GM20431 (cell line): ENCODE measurements at regions not wholly inside any gene's neighbourhood (a gene's known extent, or its start where the extent isn't known, plus 50 kb on each side); places are given as distances from the start of the nearest gene placed in this dataset.
"Not testable (repeated sequence)": the region's sequence is repeated elsewhere in the genome, so short reads cannot be mapped to it uniquely, and the experiment has no call there.

Experiments
- in situ Hi-C: fragments of 300-500 bp; cut with MseI, MboI; formaldehyde crosslinking; loops from one replicate; pipeline ENCODE4 v1.15.0; 2020; ENCODE audit warnings: low sequenced_read_pairs; ENCODE audit not compliant: unreplicated experiment

DNA sequence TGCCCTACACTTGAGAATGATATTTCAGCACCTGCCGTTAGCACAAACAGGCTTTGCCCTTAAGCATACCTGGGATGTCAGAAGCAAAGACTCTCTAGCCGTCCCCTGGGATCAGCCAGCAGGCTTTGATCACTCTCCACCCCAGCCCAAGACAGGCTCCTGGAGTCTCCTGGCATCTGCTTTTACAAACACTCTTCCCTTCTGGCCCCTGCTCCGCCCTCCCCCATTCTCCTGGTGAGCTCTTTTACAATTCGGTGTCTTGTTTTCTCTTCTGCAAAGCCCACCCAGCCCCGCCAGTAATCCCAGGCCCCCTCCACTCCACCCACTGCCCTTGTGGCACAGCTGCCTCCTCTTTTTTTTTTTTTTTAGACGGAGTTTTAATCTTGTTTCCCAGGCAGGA is 50.4 kb downstream of the KATNIP start:
- in situ Hi-C loops: no loop called here

GRCh38 chr16:27602103-27602502 is 52.2 kb downstream of the KATNIP start:
- in situ Hi-C loops: no loop called here

GRCh38 chr16:27605500-27606106 is 55.7 kb downstream of the KATNIP start:
- in situ Hi-C loops: not testable (repeated sequence)

DNA sequence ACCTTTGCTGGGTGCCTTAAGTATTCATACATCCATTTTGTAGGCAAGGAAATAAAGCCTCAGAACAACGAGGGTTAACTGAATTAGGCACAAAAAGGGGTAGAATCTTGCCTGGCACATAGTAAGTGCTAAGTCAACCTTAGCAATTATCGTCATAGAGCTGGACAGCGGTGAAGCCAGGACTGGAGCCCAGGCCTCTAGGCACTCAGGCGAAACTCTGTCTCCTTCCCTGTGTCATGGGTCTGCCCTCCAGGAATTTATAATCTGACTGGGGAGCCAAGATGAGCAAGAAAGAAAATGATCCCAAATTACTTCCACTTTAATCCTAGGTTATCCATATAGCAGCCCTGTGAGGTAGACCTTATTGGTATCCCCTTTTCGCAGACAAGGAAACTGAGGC is 61.4 kb downstream of the KATNIP start:
- in situ Hi-C loops: no loop called here

DNA sequence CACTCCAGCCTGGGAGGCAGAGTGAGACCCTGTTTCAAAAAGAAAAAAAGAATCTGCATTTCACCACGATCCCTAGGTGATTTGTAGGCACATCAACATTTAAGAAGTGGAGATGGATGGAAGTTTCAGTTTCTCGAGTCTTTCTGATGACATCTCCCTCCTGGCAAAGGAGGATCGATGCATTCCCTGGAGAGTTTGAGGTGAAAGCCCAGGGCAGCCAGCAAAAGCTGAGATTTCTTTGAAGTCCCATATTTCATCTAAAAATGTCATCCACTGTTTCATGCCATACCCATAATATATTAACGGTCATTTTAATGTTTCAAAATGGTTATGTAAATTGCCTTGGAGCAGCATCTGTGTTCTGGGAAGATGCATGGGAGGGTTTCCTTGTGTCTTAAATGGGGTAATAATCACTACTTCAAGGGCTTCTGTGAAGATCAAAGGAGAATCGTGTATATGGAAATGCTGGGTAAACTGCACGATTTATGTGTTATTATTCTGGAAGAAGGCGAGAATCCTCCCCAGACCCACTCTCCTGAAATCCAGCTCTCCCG is 63.4 kb downstream of the KATNIP start:
- in situ Hi-C loops: no loop called here

- in situ Hi-C loops: no loop called here
Observed at GRCh38 chr16:27617665-27618064, 67.7 kb downstream of the KATNIP start.

- in situ Hi-C loops: no loop called here
Observed at GRCh38 chr16:27618165-27618564, 68.2 kb downstream of the KATNIP start.

DNA sequence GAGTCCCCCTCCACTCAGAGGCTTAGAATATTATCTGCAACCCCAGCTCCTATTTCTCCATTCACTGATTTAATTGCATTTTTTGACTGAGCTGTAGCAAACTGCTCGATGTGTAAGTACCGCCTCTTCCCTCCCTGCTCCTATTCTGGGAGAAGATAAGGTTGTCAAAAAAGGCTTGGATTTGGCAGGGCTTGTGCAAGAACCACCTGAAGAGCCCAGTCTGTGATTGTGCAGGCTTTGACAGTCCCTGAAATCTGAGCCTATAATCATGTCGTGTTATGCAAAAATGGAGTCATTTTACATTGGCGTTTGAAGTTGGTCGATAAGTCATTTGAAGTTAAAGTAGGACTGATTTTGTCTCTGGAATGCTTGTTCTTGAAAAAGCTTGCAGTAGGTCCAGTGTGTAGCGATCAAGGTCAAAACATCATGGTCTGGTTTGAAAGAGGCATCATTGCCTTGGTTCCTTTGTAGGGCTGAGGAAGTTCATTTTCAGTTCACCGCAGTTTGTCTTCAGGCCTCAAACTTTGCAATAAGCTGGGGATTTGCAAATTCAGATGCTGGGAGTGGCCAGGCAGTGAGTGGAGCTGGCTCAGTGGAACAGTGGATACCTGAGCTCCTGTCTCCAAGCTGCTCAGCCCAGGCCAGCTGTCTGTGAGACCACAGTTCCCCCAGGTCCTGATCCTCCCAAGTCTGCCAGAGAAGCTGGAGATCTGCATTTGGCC is 68.8 kb downstream of the KATNIP start:
- in situ Hi-C loops: no loop called here

GRCh38 chr16:27620541-27620940 is 70.6 kb downstream of the KATNIP start:
- in situ Hi-C loops: no loop called here

- in situ Hi-C loops: loop anchor here (25.0 kb wide), 1 partner anchor 463 kb away; no protein-coding TSS in a partner anchor
Observed at GRCh38 chr16:27624154-27625049, 74.5 kb downstream of the KATNIP start.

- in situ Hi-C loops: loop anchor here (25.0 kb wide), 1 partner anchor 462 kb away; no protein-coding TSS in a partner anchor
Observed at GRCh38 chr16:27625050-27625697, 75.2 kb downstream of the KATNIP start.

DNA sequence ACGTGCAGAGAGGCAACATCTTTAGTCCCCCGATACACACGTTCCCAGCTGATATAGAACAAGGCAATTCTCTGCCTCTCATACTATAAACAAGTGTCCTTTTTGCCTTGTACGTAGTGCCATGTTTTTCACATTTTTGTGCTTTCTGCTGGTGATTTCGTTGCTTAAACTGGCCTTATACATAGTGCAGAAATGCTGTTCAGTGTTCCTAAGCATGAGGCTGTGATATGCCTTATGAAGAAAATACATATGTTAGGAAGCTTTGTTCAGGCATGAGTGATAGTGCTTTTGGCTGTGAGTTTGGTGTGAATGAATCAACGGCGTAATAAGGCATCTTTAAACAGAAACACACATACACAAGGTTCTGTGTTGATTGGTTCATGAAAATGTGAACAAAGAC is 77.2 kb downstream of the KATNIP start:
- in situ Hi-C loops: loop anchor here (25.0 kb wide), 1 partner anchor 460 kb away; no protein-coding TSS in a partner anchor

DNA sequence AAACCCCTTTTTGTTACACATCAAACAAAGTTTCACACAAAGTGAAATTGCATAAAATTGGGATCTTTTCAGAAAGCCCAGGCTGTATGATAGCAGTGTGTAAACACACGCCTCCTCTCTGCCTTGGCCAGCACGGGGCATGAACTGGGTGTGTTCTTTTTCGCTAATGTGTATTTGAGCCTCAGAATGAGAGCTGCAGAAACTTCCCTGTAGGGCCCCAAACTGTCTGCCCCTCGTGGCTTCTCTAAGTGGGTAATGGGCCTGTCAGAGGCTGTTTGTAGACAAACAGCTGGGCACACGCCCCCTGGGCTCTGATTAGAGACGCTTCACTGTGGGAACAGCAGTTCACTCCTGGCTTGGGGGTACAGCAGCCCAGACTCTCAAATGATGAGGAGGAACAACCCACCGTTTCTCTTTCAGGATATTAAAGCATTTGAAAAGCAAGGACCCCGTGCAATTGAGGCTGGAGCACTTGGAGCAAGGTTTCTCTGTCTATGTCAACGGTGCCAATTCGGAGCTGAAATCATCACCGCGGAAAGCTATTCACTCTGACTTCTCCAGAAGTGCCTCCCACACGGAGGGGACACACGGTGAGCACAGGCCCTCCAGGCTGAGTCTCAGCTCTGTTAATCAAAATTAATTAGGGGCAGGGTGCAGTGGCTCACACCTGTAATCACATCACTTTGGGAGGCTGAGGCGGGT is 78.4 kb downstream of the KATNIP start:
- in situ Hi-C loops: loop anchor here (25.0 kb wide), 1 partner anchor 459 kb away; no protein-coding TSS in a partner anchor

DNA sequence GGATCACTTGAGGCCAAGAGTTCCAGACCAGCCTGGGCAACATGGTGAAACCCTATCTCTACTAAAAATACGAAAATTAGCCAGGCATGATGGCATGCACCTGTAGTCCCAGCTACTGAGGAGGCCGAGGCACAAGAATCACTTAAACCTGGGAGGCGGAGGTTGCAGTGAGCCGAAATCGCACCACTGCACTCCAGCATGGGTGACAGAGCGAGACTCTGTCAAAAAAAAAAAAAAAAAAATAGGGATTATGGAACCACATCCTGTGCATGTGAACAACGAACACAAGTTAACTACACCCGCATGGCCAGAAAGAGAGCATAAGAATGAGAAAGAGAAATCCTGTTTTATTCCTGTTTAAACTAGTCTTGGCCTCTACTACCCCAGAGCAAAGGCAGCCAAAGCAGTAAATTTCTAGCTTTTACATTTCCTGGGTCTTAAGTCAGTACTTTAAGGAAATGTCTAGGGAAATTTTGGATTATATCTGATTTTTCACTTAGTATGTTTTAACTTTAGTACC is 79.1 kb downstream of the KATNIP start:
- in situ Hi-C loops: loop anchor here (25.0 kb wide), 1 partner anchor 458 kb away; no protein-coding TSS in a partner anchor

DNA sequence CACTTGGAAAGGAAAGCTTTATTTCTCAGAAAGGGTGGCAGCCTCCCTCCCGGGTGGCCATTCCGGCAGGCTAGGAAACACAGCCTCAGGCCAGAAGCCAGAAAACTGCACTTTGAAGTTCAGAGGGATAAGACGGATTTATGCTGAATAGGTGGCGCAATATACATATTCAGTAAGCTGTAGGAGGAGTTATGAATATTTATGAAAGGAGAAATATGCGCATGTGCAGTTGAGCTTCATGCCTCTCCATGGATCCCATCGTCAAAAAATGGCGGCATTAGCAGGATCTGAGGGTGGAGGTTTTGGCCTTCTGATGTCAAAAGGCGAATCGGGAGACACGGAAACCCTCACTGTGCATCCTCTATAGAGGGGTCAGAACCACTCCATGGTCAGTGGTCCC is 82.3 kb downstream of the KATNIP start:
- in situ Hi-C loops: loop anchor here (25.0 kb wide), 1 partner anchor 455 kb away; no protein-coding TSS in a partner anchor

DNA sequence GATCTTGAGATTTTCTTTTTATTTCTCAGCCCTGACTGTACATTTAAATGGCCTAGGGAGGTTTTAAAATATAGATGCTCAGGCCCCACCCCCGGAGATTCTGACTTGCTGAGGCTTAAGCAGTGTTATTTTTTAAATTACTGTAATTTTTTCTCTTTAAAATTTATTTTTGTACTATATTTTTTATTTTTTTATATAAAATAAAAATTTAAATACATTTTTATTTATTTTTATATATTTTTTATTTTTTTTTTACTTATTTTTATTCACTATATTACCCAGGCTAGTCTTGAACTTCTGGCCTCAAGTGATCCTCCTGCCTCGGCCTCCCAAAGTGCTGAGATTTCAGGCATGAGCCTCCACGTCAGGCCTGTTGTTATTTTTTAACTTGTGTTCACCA is 83.3 kb downstream of the KATNIP start:
- in situ Hi-C loops: loop anchor here (25.0 kb wide), 1 partner anchor 454 kb away; no protein-coding TSS in a partner anchor

DNA sequence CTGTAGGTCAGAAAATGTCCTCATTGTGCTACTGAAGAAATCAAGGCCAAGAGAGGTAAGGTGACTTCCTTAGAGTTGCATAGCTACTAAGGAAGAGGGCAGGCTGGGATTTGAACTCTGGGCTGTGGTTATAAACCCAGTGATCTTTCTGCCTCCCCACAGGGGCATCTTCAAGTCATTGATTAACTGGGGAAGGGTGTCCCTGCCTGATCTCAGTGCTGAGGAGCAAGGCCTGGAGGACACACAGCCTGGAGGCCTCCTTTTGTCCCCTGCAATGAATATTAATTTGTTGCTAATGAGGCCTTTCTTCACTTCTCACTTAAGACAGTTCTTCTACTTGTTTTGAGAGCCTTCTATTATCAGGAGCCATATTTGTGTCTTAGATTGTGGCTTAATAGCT is 83.8 kb downstream of the KATNIP start:
- in situ Hi-C loops: loop anchor here (25.0 kb wide), 1 partner anchor 454 kb away; no protein-coding TSS in a partner anchor

DNA sequence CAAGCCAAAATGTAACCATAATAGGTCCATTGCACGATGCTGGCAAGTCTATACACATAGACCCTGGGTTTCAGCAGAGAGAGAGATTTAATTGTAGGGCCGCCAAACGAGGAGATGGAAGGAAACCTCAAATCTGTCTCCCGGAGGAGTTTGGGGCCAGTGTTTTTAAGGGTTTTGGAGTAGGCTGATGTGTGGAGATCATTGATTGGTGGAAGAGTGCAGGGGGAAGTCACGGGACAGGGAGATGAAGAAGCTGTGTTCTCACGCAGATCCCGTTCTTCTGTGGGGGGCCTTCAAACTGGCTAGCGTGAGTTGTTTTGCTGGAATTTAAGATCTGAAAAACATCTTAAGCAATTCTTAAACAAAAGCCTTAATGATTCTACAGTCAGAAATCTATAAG is 84.8 kb downstream of the KATNIP start:
- in situ Hi-C loops: loop anchor here (25.0 kb wide), 1 partner anchor 453 kb away; no protein-coding TSS in a partner anchor
